Activated CD4-positive, alpha-beta T cell treated with anti-CD3 and anti-CD28 coated beads, Interleukin-10, Interleukin-2, amounts not matched to agents 100 ng/mL and 50 ng/mL, durations not matched to agents 16 hours and 8 hours (primary cell): ENCODE measurements at regions not wholly inside any gene's neighbourhood (a gene's known extent, or its start where the extent isn't known, plus 50 kb on each side); places are given as distances from the start of the nearest gene placed in this dataset.
"Not testable (repeated sequence)": the region's sequence is repeated elsewhere in the genome, so short reads cannot be mapped to it uniquely, and the experiment has no call there.

Source experiments
- DNase-seq: peaks from one replicate; pipeline ENCODE4 v3.0.0-alpha.2; 2020

- no peak for DNase-seq
Measured at GRCh38 chr4:114383721-114384120, 214.9 kb upstream of the UGT8 start.

- DNase-seq = peak; percentile 5
Measured at GRCh38 chr4:114384629-114385028, 214.0 kb upstream of the UGT8 start.

DNA sequence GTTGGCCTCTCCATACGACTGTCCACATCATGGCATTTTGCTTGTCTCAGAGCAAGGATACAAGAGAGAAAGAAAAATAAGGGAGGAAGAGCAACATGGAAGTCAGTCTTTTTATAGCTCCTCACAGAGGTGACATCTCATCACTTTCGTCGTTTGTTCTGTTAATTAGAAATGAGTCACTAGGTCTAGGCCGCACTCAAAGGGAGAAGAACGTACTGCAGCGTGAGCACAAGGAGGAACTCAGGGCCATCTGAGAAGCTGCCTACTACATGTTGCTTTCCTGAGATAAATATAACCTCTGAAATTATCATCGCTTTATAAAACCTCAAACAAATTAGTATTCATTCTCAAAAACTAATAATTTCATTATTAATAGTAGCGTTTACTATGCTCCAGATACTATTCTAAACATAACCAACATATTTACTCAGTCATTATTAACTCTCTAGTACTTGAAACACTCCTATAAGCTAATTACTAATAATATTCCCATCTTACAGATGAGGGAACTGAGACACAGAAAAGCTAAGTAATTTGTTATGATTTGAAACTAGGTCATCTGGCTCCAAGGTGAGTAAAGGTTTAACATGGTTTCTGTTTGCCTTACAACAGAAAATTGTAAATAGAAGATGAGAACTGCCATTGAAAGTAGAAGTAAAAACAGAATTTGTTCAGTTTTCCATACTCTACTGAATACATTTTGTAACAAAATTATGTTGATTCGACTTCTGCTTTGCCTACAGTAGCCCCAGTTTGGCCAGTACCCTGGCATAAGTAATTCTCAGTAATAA is 213.2 kb upstream of the UGT8 start:
- no peak for DNase-seq

DNA sequence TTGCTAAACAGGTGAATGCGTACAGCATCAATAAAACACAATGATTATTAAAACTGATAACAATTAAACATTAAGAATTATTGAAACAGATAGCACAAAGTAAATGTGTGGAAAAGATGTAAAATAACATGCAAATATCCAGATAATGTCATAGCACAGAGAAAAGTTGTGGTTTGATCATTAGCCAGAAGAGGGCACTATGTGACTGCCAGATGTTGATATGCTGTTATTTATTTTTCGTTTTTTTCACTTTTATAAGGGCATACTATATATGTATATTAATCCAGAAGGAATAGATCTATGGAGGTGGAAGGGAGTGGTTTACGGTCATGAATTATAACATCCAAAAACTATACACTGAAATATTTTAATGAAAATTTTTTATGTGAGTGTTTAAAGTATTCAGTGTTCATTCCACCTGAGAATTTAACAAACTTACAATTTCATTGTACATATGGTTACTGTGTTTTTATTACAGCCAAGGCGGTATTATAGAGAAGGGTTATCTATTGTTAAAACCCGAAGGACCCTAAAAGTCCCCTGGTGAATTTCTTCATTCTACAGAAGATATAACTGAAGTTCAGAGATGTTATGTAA is 211.9 kb upstream of the UGT8 start:
- peak; percentile 3 for DNase-seq

DNA sequence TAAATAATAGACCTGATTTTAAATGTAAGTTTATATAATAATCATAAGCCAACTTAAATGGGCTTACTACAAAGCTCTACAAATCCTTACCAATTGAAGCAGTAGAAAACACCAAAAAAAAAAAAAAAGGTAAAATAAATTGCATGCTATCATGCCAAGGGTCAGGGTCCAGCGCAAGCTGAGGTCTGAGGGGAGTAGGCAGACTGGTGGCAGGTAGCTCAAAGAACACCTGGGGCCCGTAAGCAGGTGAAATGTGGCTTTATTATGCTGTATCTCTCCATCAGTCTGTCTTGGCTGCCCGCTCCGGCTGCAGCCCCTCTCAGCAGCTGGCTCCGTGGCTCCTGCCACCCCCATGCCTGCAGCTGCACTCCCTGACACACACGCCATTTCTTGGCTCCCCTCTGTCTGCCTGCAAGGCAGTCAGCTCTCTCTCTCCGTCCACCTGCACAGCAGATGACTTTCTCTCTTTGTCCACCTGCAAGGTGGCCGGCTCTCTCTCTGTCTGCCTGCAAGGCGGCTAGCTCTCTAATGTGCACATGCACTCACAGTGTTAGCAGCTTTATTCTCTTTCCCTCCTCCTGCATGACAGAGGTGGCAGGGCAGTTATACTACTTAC is 209.4 kb upstream of the UGT8 start:
- no peak for DNase-seq

DNA sequence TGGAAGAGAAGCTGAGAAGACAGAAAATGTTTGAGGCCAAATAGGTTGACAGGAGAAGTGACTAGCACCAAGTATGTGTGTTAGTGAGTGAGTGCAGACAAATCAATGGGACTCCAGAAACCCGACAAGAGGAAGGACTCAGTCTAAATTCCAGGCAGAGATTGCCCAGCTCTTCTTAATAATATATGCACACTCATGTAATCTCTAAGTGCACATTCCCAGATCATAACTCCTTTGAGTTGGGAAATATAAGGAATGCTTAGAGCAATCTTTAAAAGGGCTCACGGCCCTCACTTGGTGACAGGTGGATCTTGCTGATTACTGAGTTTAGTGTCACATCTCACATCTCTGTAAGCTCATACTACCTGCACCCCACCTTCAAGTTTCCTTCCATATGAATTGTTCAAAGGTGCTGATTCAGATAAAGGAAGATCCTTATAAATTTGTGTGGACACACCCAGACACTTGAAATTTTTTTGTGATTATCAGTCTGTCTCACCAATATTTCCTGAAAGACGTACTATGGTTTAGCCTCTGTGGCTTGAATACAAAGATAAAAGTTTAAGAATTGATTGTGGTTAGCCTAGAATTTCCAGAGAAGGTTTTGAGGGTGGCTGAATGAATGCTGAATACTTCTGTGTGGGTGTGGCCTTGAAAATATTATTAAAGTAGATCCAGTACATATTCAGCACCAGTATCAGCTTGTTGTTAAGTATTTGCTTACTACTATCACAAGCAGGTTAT is 205.1 kb upstream of the UGT8 start:
- no peak for DNase-seq

DNA sequence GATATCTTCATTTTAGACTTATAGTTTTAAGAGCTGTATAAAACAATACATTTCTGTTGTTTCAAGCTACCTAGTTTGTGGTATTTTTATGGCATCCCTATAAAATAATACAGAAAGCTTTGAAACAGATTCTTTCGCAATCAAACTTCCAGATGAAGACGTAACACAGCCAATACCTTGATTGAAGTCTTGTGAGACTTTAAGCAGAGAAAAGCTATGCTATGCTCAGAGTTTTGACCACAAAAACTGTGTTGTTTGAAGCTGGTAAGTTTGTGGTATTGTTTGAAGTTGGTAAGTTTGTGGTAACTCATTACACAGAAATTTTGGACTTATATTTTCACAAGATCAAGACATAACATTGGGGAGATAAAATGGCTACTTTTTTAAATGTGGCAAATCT is 201.8 kb upstream of the UGT8 start:
- no peak for DNase-seq

DNA sequence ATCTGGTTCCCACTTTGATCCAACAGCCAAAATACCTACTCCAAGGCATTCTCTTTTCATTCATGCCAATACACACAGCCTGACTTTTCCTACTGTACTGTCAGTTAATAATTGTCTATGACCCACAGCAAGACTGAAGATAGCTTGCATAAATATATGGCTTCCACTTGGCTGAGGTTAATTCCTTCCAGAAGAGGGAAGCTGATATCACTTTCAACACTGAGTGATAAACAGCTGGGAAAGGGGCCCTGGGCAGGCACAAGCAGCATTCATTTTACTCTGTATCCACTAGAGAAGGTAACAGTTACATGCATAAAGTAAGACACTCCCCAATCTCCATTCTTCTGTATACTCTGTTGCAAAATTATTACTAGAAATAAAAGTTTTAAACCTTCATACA is 200.2 kb upstream of the UGT8 start:
- no peak for DNase-seq

- no peak for DNase-seq
Measured at GRCh38 chr4:114399105-114399504, 199.5 kb upstream of the UGT8 start.

DNA sequence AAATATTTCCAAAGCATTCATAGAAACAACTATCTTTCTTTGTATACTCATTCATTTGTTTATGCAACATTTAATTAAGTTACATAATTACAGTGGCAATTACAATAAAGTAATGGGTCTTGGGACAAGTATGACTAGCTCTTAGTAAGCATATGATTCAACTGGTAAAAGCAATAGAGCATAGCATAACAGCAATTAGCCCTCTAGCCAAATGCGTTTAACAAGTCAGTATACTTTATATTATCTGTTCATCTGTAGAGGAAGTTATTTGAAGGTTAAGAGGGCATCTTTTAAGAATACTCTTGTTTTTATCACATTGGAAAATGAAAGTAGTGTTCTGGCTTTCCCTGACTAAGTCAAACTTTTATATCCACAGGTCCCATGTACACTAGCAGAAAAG is 198.1 kb upstream of the UGT8 start:
- DNase-seq = no peak

DNA sequence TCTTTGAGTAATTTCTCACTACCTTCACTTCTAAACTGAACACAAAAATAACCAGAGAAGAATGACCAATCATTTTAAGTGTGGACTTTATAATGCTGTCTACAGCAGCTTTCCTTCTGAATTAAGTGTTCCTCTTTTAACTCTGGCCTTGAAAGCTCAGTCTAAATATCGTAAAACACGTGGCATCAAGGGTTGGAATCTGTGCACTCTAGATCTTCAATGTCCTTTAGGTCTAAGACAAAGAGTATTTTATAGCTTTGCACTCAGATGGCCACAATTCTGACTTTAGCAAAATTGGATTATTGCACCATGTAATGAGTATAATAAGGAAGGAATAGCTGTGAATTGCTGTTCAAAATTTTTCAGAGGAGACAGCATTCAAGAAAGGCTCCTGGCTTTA is 197.1 kb upstream of the UGT8 start:
- no peak for DNase-seq

DNA sequence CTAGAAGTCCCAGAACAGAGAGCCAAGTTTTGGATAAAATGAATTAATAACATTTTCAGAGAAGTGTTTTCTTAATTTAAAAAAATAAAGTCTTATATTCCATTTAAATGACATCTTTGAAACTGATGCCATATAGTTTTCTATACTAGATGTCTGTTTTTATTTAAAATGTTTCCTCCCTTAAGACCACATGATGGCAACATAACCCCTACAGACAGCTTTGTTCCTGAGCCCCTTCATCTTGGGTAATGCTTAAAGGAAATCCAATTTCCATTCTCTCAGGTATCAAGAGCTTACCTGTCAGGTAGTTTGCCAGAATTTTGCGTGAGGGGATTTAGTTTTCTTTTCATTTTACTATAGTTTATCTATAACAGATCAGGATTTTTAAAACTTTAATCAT is 181.4 kb upstream of the UGT8 start:
- DNase-seq = no peak

DNA sequence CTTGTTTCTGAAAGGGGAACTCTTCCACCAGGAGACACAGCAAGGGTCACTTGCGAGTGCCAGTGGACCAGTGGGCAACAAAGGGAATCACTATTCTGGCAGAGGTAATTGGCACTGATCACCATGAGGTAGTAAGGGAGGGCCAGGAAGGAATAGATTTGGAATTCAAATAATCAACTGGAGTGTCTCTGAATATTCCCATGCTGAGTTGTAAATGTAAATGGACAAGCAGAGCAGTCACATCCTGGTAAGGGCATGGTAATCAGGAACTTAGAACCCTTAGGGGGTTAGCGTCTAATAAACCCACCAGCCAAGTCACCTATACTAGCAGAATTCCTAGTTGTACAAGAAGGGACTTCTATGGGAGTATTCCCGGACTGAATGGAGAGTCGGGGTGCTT is 178.5 kb upstream of the UGT8 start:
- DNase-seq = no peak

- peak; percentile 13 for DNase-seq
Measured at GRCh38 chr4:114423582-114423981, 175.0 kb upstream of the UGT8 start.

DNA sequence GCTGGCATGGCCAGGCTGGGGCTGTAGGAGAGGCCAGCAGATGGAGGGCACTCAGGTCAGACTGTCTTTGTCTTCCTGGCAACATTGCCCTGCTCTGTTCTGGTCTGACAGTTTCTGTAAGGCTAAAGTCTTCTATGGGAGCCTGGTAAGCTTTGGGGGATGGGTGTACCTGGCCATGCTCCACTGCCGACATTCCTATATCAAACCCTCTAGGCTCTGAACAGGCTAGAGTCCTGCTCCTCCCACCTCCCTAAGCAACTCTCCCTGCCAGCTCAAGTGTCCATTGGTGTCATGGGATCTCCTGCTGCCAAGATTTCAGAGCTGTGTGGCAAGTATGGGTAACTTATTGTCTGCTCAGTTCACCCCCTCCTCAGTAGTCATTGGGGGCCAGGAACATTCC is 163.5 kb upstream of the UGT8 start:
- no peak for DNase-seq

DNA sequence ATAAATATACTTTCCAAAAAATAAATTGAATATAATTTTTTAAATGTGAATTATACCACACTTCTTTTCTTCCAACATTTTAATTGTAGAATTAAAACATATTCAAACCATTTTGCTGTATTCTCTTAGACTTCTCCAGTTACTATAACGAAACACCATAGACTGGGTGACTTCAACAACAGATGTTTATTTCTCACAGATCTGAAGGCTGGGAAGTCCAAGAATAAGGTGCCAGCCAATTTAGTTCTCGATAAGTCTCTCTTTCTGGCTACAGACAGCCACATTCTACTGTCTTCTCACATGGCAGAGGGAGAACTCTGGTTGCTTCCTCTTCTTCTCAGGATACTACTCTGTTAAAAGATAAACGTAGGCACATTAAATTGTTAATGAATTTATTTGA is 155.8 kb upstream of the UGT8 start:
- DNase-seq = no peak

GRCh38 chr4:114444211-114444610 is 154.4 kb upstream of the UGT8 start:
- no peak for DNase-seq

GRCh38 chr4:114447963-114448516 is 150.6 kb upstream of the UGT8 start:
- not testable (repeated sequence) for DNase-seq

- no peak for DNase-seq
Measured at GRCh38 chr4:114458728-114459127, 139.9 kb upstream of the UGT8 start.

- DNase-seq = no peak
Measured at GRCh38 chr4:114464726-114465272, 133.8 kb upstream of the UGT8 start.

- no peak for DNase-seq
Measured at GRCh38 chr4:114465766-114466165, 132.8 kb upstream of the UGT8 start.

DNA sequence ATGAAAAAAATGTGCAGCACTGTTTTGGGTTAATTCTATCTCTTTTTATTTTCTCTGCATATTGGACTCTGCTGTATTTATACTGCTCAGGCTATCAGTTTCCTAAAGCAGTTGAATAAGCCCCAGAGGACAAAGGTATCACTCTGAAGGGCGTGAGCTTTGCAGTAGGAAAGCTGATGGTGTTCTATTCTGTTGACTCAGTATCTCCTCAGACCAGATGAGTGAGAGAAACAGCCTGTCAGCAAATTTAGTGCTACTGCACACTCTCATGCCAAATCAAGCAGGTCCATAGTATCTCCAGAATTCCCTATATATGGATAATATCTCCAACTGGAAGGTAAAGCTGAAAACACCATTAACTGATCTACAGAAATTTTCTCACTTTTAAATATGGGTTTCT is 132.3 kb upstream of the UGT8 start:
- no peak for DNase-seq
